ENCODE measurements at regions not wholly inside any gene's neighbourhood (a gene's known extent, or its start where the extent isn't known, plus 50 kb on each side); places are given as distances from the start of the nearest gene placed in this dataset.

GRCh38 chr18:28469946-28470345 lies 293.0 kb upstream of the CDH2 start:
- no peak overlapping the region for H3K9ac ChIP-seq (ENCODE audit: control insufficient read depth, insufficient read depth, low read length)
- H3K27ac ChIP-seq (ENCODE audit: control insufficient read depth, insufficient read depth), result no peak overlapping the region
- H3K36me3 ChIP-seq (ENCODE audit: control insufficient read depth in 2 of 2, insufficient read depth in 2 of 2, low read length in 1 of 2), result no peaks in the 10 kb centered on the region
- ATAC-seq, result peak; percentile 44
- no TSS peak for BruUV-seq (replicated peaks)
- H3K79me2 ChIP-seq (ENCODE audit: control insufficient read depth, insufficient read depth, low read length), result no peaks in the 10 kb centered on the region
- 3% methylated on average over 2 of the region's 2 CpGs for WGBS (ENCODE audit: insufficient coverage, insufficient replicate concordance, low lambda C conversion rate, missing lambda C conversion rate)
- no peak overlapping the region for H2AFZ ChIP-seq (ENCODE audit: control insufficient read depth, low read depth, low read length)
- DNase-seq (ENCODE audit: low read depth, low spot score), result no peak
- no peaks in the 10 kb centered on the region for H3K27me3 ChIP-seq (replicated peaks in 1 of 2; ENCODE audit: control insufficient read depth in 2 of 2, insufficient read depth in 2 of 2, low read length in 1 of 2)
- ChIA-PET POLR2A (no interaction called here), CTCF (interaction anchor here (1.5 kb wide), 1 partner anchor 44 kb away, joined by 3 read pairs; no protein-coding TSS in a partner anchor), RAD21 (ENCODE audit: unreplicated experiment) (no interaction called here), SMC1A (ENCODE audit: uncharacterized antibody, unreplicated experiment) (interaction anchor here (1.0 to 2.1 kb wide), 3 partner anchors 10 to 41 kb away, joined by 3 to 10 read pairs (median 3); no protein-coding TSS in a partner anchor)
- intact Hi-C loops (cut with micrococcal nuclease; ENCODE audit: unreplicated experiment) (no loop called here), in situ Hi-C loops (cut with MboI) (no loop called here)
- TF ChIP-seq RUNX3 (IDR thresholded peaks at IDR 0.05; ENCODE audit: low read length), result no peak
- TF ChIP-seq POU2F2 (IDR thresholded peaks at IDR 0.05; ENCODE audit: borderline replicate concordance, low read depth, low read length), result no peak
- no peak for TF ChIP-seq IKZF2 (IDR thresholded peaks at IDR 0.05)
- TF ChIP-seq STAT1 (conservative IDR thresholded peaks at IDR 0.05), result no peak
- TF ChIP-seq TARDBP (IDR thresholded peaks at IDR 0.05; ENCODE audit: borderline replicate concordance), result no peak
- TF ChIP-seq CBX3 (IDR thresholded peaks at IDR 0.05; ENCODE audit: borderline replicate concordance, low read depth), result no peak
- TF ChIP-seq POLR2AphosphoS2 (IDR thresholded peaks at IDR 0.05; ENCODE audit: low read depth, low read length), result no peak
- FAIRE-seq, result no peak
- H4K20me1 ChIP-seq (ENCODE audit: control insufficient read depth, insufficient read depth), result no peaks in the 10 kb centered on the region
- H3K9me3 ChIP-seq (replicated peaks; ENCODE audit: control insufficient read depth, insufficient read depth, low read length), result no peaks in the 10 kb centered on the region
- no peak overlapping the region for H3K4me2 ChIP-seq (ENCODE audit: control insufficient read depth, insufficient read depth)
- no peak overlapping the region for H3K4me3 ChIP-seq
- no peaks in the 10 kb centered on the region for H3K4me1 ChIP-seq (ENCODE audit: control insufficient read depth, insufficient read depth, low read length)

DNA sequence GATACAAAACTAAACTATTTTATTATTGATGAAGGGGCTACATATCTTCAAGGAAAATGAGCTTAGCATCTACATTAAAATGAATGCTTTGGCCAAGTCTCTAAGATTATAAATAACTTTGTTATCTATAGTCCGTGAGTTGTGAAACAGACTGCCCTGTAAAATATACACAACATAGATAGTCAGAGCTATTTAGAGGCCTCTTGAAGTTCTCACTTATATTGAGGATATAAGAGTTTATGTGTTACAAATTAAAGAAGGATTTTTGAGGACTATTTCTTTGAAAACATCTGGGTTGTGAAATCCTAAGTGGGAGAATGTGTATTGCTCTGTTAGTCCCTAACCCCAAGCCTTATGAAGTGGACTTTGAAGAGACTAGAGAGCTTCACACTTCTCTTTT lies 292.0 kb upstream of the CDH2 start:
- Histone ChIP-seq H3K9ac (ENCODE audit: control insufficient read depth, insufficient read depth, low read length) (no peak overlapping the region), H2AFZ (ENCODE audit: control insufficient read depth, low read depth, low read length) (no peak overlapping the region), H3K27me3 (replicated peaks in 1 of 2; ENCODE audit: control insufficient read depth in 2 of 2, insufficient read depth in 2 of 2, low read length in 1 of 2) (no peaks in the 10 kb centered on the region), H4K20me1 (ENCODE audit: control insufficient read depth, insufficient read depth) (no peaks in the 10 kb centered on the region), H3K4me1 (ENCODE audit: control insufficient read depth, insufficient read depth, low read length) (no peaks in the 10 kb centered on the region), H3K36me3 (ENCODE audit: control insufficient read depth in 2 of 2, insufficient read depth in 2 of 2, low read length in 1 of 2) (no peaks in the 10 kb centered on the region), H3K27ac (ENCODE audit: control insufficient read depth, insufficient read depth) (no peak overlapping the region), H3K9me3 (replicated peaks; ENCODE audit: control insufficient read depth, insufficient read depth, low read length) (no peaks in the 10 kb centered on the region), H3K4me3 (no peak overlapping the region), H3K4me2 (ENCODE audit: control insufficient read depth, insufficient read depth) (no peak overlapping the region), H3K79me2 (ENCODE audit: control insufficient read depth, insufficient read depth, low read length) (no peaks in the 10 kb centered on the region)
- ChIA-PET RAD21 (ENCODE audit: unreplicated experiment) (interaction anchor here (1.0 kb wide), 1 partner anchor 9 kb away, joined by 3 read pairs; no protein-coding TSS in a partner anchor), SMC1A (ENCODE audit: uncharacterized antibody, unreplicated experiment) (interaction anchor here (0.7 to 2.1 kb wide), 4 partner anchors 11 to 116 kb away, joined by 3 to 10 read pairs (median 3); no protein-coding TSS in a partner anchor), POLR2A (no interaction called here), CTCF (interaction anchor here (0.5 to 1.5 kb wide), 4 partner anchors 34 to 794 kb away, joined by 3 to 7 read pairs (median 3); no protein-coding TSS in a partner anchor)
- FAIRE-seq (no peak), DNase-seq (ENCODE audit: low read depth, low spot score) (no peak), ATAC-seq (no peak)
- in situ Hi-C loops (cut with MboI), result no loop called here
- TF ChIP-seq SPI1 (IDR thresholded peaks at IDR 0.05; ENCODE audit: borderline replicate concordance, insufficient read depth, low read depth, low read length), result no peak
- TF ChIP-seq MTA3 (IDR thresholded peaks at IDR 0.05; ENCODE audit: borderline replicate concordance, low read length), result no peak
- TF ChIP-seq RELA (IDR thresholded peaks at IDR 0.05; ENCODE audit: borderline replicate concordance, partially characterized antibody), result no peak
- TF ChIP-seq LARP7 (IDR thresholded peaks at IDR 0.05), result no peak
- TF ChIP-seq RAD51 (IDR thresholded peaks at IDR 0.05), result no peak
- intact Hi-C loops (cut with micrococcal nuclease; ENCODE audit: unreplicated experiment), result no loop called here
- no TSS peak for BruUV-seq (replicated peaks)
- WGBS (ENCODE audit: insufficient coverage, insufficient replicate concordance, low lambda C conversion rate, missing lambda C conversion rate), result 39% methylated on average over 1 of the region's 1 CpG
